ENCODE measurements at regions not wholly inside any gene's neighbourhood (a gene's known extent, or its start where the extent isn't known, plus 50 kb on each side); places are given as distances from the start of the nearest gene placed in this dataset.

- TF ChIP-seq, protein P1, sequence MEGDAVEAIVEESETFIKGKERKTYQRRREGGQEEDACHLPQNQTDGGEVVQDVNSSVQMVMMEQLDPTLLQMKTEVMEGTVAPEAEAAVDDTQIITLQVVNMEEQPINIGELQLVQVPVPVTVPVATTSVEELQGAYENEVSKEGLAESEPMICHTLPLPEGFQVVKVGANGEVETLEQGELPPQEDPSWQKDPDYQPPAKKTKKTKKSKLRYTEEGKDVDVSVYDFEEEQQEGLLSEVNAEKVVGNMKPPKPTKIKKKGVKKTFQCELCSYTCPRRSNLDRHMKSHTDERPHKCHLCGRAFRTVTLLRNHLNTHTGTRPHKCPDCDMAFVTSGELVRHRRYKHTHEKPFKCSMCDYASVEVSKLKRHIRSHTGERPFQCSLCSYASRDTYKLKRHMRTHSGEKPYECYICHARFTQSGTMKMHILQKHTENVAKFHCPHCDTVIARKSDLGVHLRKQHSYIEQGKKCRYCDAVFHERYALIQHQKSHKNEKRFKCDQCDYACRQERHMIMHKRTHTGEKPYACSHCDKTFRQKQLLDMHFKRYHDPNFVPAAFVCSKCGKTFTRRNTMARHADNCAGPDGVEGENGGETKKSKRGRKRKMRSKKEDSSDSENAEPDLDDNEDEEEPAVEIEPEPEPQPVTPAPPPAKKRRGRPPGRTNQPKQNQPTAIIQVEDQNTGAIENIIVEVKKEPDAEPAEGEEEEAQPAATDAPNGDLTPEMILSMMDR (IDR thresholded peaks at IDR 0.05; ENCODE audit: borderline replicate concordance, extremely low read depth, low read length, poor library complexity, severe bottlenecking), result no peak
- no peak for TF ChIP-seq EZH2 (IDR thresholded peaks at IDR 0.05; ENCODE audit: borderline replicate concordance, low read depth, low read length, severe bottlenecking)
Observed at GRCh38 chr9:82582693-82583092, 480.2 kb downstream of the RASEF start.
